Coronary artery (tissue), 2 donors: ENCODE measurements at regions not wholly inside any gene's neighbourhood (a gene's known extent, or its start where the extent isn't known, plus 50 kb on each side); places are given as distances from the start of the nearest gene placed in this dataset.

Experiments used
- DNase-seq: peaks from one replicate; pipeline ENCODE4 v3.0.0-alpha.2; 2017; ENCODE audit warnings: low spot score
- H3K27ac ChIP-seq, 2 donors: fragments of 200-600 bp; sonication (generic); one replicate each; pipeline ENCODE4 v1.5.1; 2016 to 2019
- H3K4me3 ChIP-seq: fragments of 200-600 bp; sonication (generic); 2 replicates; pipeline ENCODE4 v1.5.1; 2016; ENCODE audit warnings: mild to moderate bottlenecking, moderate library complexity
- CTCF ChIP-seq: fragments of 200-600 bp; sonication (generic); IDR thresholded peaks from one replicate; pipeline ENCODE4 v1.5.1; 2019; ENCODE audit warnings: antibody characterized with exemption

GRCh38 chr18:61006687-61007224 lies 326.5 kb upstream of the CDH20 start:
- no peak for DNase-seq
- H3K27ac ChIP-seq, result no peak overlapping the region
- no peak overlapping the region for H3K4me3 ChIP-seq
- TF ChIP-seq CTCF, result no peak

- no peak for DNase-seq
- TF ChIP-seq CTCF, result no peak
- no peak overlapping the region for H3K4me3 ChIP-seq
- no peak overlapping the region for H3K27ac ChIP-seq
These were observed 313.6 kb upstream of the CDH20 start for GRCh38 chr18:61019338-61020301.

- DNase-seq, result no peak
- H3K4me3 ChIP-seq, result no peak overlapping the region
- no peak for TF ChIP-seq CTCF
- H3K27ac ChIP-seq, result no peak overlapping the region
These were observed 307.6 kb upstream of the CDH20 start for GRCh38 chr18:61025596-61025995.

GRCh38 chr18:61031626-61032025 lies 301.6 kb upstream of the CDH20 start:
- Histone ChIP-seq H3K27ac (no peak overlapping the region), H3K4me3 (no peak overlapping the region)
- TF ChIP-seq CTCF, result no peak
- no peak for DNase-seq

GRCh38 chr18:61034580-61034979 lies 298.6 kb upstream of the CDH20 start:
- Histone ChIP-seq H3K4me3 (no peak overlapping the region), H3K27ac (no peak overlapping the region)
- DNase-seq, result no peak
- TF ChIP-seq CTCF, result no peak

- TF ChIP-seq CTCF, result no peak
- DNase-seq, result no peak
- no peak overlapping the region for H3K4me3 ChIP-seq
- no peak overlapping the region for H3K27ac ChIP-seq
These were observed 294.0 kb upstream of the CDH20 start for GRCh38 chr18:61039251-61039650.

GRCh38 chr18:61047794-61048193 lies 285.4 kb upstream of the CDH20 start:
- TF ChIP-seq CTCF, result no peak
- no peak for DNase-seq
- H3K4me3 ChIP-seq, result no peak overlapping the region
- no peak overlapping the region for H3K27ac ChIP-seq
